ENCODE measurements at regions not wholly inside any gene's neighbourhood (a gene's known extent, or its start where the extent isn't known, plus 50 kb on each side); places are given as distances from the start of the nearest gene placed in this dataset.
"Not testable (repeated sequence)": the region's sequence is repeated elsewhere in the genome, so short reads cannot be mapped to it uniquely, and the experiment has no call there.

GRCh38 chr2:4693266-4693665 lies 989.9 kb downstream of the DCDC2C start:
- no peak for DNase-seq (ENCODE audit: low read depth, low spot score)

GRCh38 chr2:4695281-4695861 lies 992.0 kb downstream of the DCDC2C start:
- no peak for DNase-seq (ENCODE audit: low read depth, low spot score)

GRCh38 chr2:4715065-4715464 lies 977.1 kb upstream of the SOX11 start:
- DNase-seq (ENCODE audit: low read depth, low spot score) = no peak

- no peak for DNase-seq (ENCODE audit: low read depth, low spot score)
Observed at GRCh38 chr2:4718777-4719176, 973.4 kb upstream of the SOX11 start.

- DNase-seq (ENCODE audit: low read depth, low spot score) = no peak
Observed at GRCh38 chr2:4725618-4726017, 966.6 kb upstream of the SOX11 start.

- no peak for DNase-seq (ENCODE audit: low read depth, low spot score)
Observed at GRCh38 chr2:4732560-4732959, 959.6 kb upstream of the SOX11 start.

GRCh38 chr2:4745056-4745991 lies 946.9 kb upstream of the SOX11 start:
- DNase-seq (ENCODE audit: low read depth, low spot score) = peak; percentile 4

- DNase-seq (ENCODE audit: low read depth, low spot score) = no peak
Observed at GRCh38 chr2:4753721-4754120, 938.5 kb upstream of the SOX11 start.

- peak; percentile 16 for DNase-seq (ENCODE audit: low read depth, low spot score)
Observed at GRCh38 chr2:4762951-4763376, 929.2 kb upstream of the SOX11 start.

GRCh38 chr2:4765787-4766530 lies 926.2 kb upstream of the SOX11 start:
- no peak for DNase-seq (ENCODE audit: low read depth, low spot score)

- DNase-seq (ENCODE audit: low read depth, low spot score) = no peak
Observed at GRCh38 chr2:4775668-4776067, 916.5 kb upstream of the SOX11 start.

GRCh38 chr2:4780679-4781078 lies 911.5 kb upstream of the SOX11 start:
- DNase-seq (ENCODE audit: low read depth, low spot score) = no peak

GRCh38 chr2:4782647-4783046 lies 909.5 kb upstream of the SOX11 start:
- no peak for DNase-seq (ENCODE audit: low read depth, low spot score)

GRCh38 chr2:4791488-4791887 lies 900.7 kb upstream of the SOX11 start:
- DNase-seq (ENCODE audit: low read depth, low spot score) = no peak

- no peak for DNase-seq (ENCODE audit: low read depth, low spot score)
Observed at GRCh38 chr2:4792126-4792525, 900.1 kb upstream of the SOX11 start.

GRCh38 chr2:4803396-4803795 lies 888.8 kb upstream of the SOX11 start:
- no peak for DNase-seq (ENCODE audit: low read depth, low spot score)

GRCh38 chr2:4814137-4814536 lies 878.0 kb upstream of the SOX11 start:
- DNase-seq (ENCODE audit: low read depth, low spot score) = not testable (repeated sequence)

- no peak for DNase-seq (ENCODE audit: low read depth, low spot score)
Observed at GRCh38 chr2:4827836-4828235, 864.3 kb upstream of the SOX11 start.

GRCh38 chr2:4828682-4829374 lies 863.4 kb upstream of the SOX11 start:
- no peak for DNase-seq (ENCODE audit: low read depth, low spot score)

- no peak for DNase-seq (ENCODE audit: low read depth, low spot score)
Observed at GRCh38 chr2:4831751-4832150, 860.4 kb upstream of the SOX11 start.

GRCh38 chr2:4832642-4833041 lies 859.5 kb upstream of the SOX11 start:
- no peak for DNase-seq (ENCODE audit: low read depth, low spot score)

GRCh38 chr2:4838626-4839025 lies 853.6 kb upstream of the SOX11 start:
- DNase-seq (ENCODE audit: low read depth, low spot score) = no peak
